HG02884 (cell line): ENCODE measurements at regions not wholly inside any gene's neighbourhood (a gene's known extent, or its start where the extent isn't known, plus 50 kb on each side); places are given as distances from the start of the nearest gene placed in this dataset.
"Not testable (repeated sequence)": the region's sequence is repeated elsewhere in the genome, so short reads cannot be mapped to it uniquely, and the experiment has no call there.

Experiments used
- ATAC-seq: cut with Tn5 transposase; IDR thresholded peaks from one replicate; pipeline ENCODE4 v1.9.1; 2021; ENCODE audit warnings: mild to moderate bottlenecking, moderate library complexity; ENCODE audit not compliant: unreplicated experiment

- ATAC-seq, result no peak
These were observed 253.3 kb downstream of the KLF13 start for GRCh38 chr15:31579976-31580375.

- ATAC-seq, result no peak
These were observed 257.6 kb downstream of the KLF13 start for GRCh38 chr15:31584195-31584594.

GRCh38 chr15:31585240-31585639 lies 258.6 kb downstream of the KLF13 start:
- ATAC-seq, result no peak

GRCh38 chr15:31586841-31587240 lies 260.2 kb downstream of the KLF13 start:
- ATAC-seq, result no peak

- no peak for ATAC-seq
These were observed 260.9 kb downstream of the KLF13 start for GRCh38 chr15:31587583-31587982.

- no peak for ATAC-seq
These were observed 264.0 kb downstream of the KLF13 start for GRCh38 chr15:31590609-31591008.

- ATAC-seq, result no peak
These were observed 265.3 kb downstream of the KLF13 start for GRCh38 chr15:31591908-31592307.

- no peak for ATAC-seq
These were observed 270.8 kb downstream of the KLF13 start for GRCh38 chr15:31597466-31597865.

- ATAC-seq, result no peak
These were observed 272.0 kb downstream of the KLF13 start for GRCh38 chr15:31598620-31599019.

- no peak for ATAC-seq
These were observed 278.9 kb downstream of the KLF13 start for GRCh38 chr15:31605467-31605931.

- no peak for ATAC-seq
These were observed 279.6 kb downstream of the KLF13 start for GRCh38 chr15:31606194-31606669.

- no peak for ATAC-seq
These were observed 280.4 kb downstream of the KLF13 start for GRCh38 chr15:31606931-31607497.

- ATAC-seq, result no peak
These were observed 281.0 kb downstream of the KLF13 start for GRCh38 chr15:31607656-31608055.

- no peak for ATAC-seq
These were observed 282.6 kb downstream of the KLF13 start for GRCh38 chr15:31609258-31609681.

- no peak for ATAC-seq
These were observed 283.3 kb downstream of the KLF13 start for GRCh38 chr15:31609906-31610305.

- ATAC-seq, result no peak
These were observed 289.2 kb downstream of the KLF13 start for GRCh38 chr15:31615643-31616415.

GRCh38 chr15:31623297-31623696 lies 296.7 kb downstream of the KLF13 start:
- ATAC-seq, result not testable (repeated sequence)

GRCh38 chr15:31624115-31624514 lies 297.5 kb downstream of the KLF13 start:
- not testable (repeated sequence) for ATAC-seq

- ATAC-seq, result not testable (repeated sequence)
These were observed 309.1 kb downstream of the KLF13 start for GRCh38 chr15:31635715-31636114.

- not testable (repeated sequence) for ATAC-seq
These were observed 310.3 kb downstream of the KLF13 start for GRCh38 chr15:31636911-31637310.

GRCh38 chr15:31643955-31644354 lies 317.3 kb downstream of the KLF13 start:
- not testable (repeated sequence) for ATAC-seq

GRCh38 chr15:31644761-31645160 lies 318.1 kb downstream of the KLF13 start:
- not testable (repeated sequence) for ATAC-seq
